HepG2 (cell line): ENCODE measurements at regions not wholly inside any gene's neighbourhood (a gene's known extent, or its start where the extent isn't known, plus 50 kb on each side); places are given as distances from the start of the nearest gene placed in this dataset.
A peak's percentile ranks its signal among the peaks of the same experiment; 100 is the strongest.

Experiments used
- CBX5 ChIP-seq: sonication (generic); formaldehyde crosslinking; IDR thresholded peaks from 2 replicates; pipeline ENCODE4 v1.4.0; 2020; ENCODE audit warnings: missing genetic modification reagents, borderline replicate concordance
- CEBPG ChIP-seq: IDR thresholded peaks from 2 replicates; pipeline ENCODE4 v1.6.1; 2016
- HNF4A ChIP-seq: sonication (generic); formaldehyde crosslinking; IDR thresholded peaks from 2 replicates; pipeline ENCODE4 v1.4.0; 2020; ENCODE audit warnings: missing genetic modification reagents
- JUN ChIP-seq: sonication (generic); formaldehyde crosslinking; IDR thresholded peaks from 2 replicates; pipeline ENCODE4 v1.4.0; 2020; ENCODE audit warnings: mild to moderate bottlenecking, missing genetic modification reagents
- MAF1 ChIP-seq: sonication (generic); formaldehyde crosslinking; IDR thresholded peaks from 2 replicates; pipeline ENCODE4 v1.5.0; 2020; ENCODE audit warnings: missing genetic modification reagents, borderline replicate concordance
- MAX ChIP-seq: IDR thresholded peaks from 2 replicates; pipeline ENCODE4 v1.6.1; 2012; ENCODE audit warnings: inconsistent platforms
- MIXL1 ChIP-seq: IDR thresholded peaks from 2 replicates; pipeline ENCODE4 v1.6.1; 2016
- MTA1 ChIP-seq: sonication (generic); formaldehyde crosslinking; IDR thresholded peaks from 2 replicates; pipeline ENCODE4 v1.4.0; 2020; ENCODE audit warnings: missing genetic modification reagents, mild to moderate bottlenecking, borderline replicate concordance
- MXD4 ChIP-seq: IDR thresholded peaks from 2 replicates; pipeline ENCODE4 v1.6.1; 2016; ENCODE audit warnings: mild to moderate bottlenecking, missing biosample characterization, missing genetic modification reagents
- NFAT5 ChIP-seq: sonication (generic); formaldehyde crosslinking; IDR thresholded peaks from 2 replicates; pipeline ENCODE4 v1.4.0; 2020; ENCODE audit warnings: missing genetic modification reagents
- POLR2G ChIP-seq: fragments of 200-400 bp; formaldehyde crosslinking; IDR thresholded peaks from 2 replicates; pipeline ENCODE4 v1.6.1; 2018; ENCODE audit warnings: mild to moderate bottlenecking, low read depth, low read length, moderate library complexity
- RAD21 ChIP-seq: fragments of 450-650 bp; formaldehyde crosslinking; IDR thresholded peaks from 2 replicates; pipeline ENCODE4 v1.5.0; 2020; ENCODE audit warnings: mild to moderate bottlenecking
- SALL1 ChIP-seq: sonication (generic); formaldehyde crosslinking; IDR thresholded peaks from 2 replicates; pipeline ENCODE4 v1.8.0; 2022; ENCODE audit warnings: mild to moderate bottlenecking, missing genetic modification reagents
- SP140L ChIP-seq: sonication (generic); formaldehyde crosslinking; IDR thresholded peaks from 2 replicates; pipeline ENCODE4 v1.4.0; 2020; ENCODE audit warnings: missing genetic modification reagents, borderline replicate concordance
- TARDBP ChIP-seq: sonication (generic); formaldehyde crosslinking; IDR thresholded peaks from 2 replicates; pipeline ENCODE4 v1.8.0; 2022; ENCODE audit warnings: mild to moderate bottlenecking, missing genetic modification reagents
- ZNF263 ChIP-seq: sonication (generic); formaldehyde crosslinking; IDR thresholded peaks from 2 replicates; pipeline ENCODE4 v1.4.0; 2020; ENCODE audit warnings: missing genetic modification reagents
- ZNF331 ChIP-seq: sonication (generic); formaldehyde crosslinking; IDR thresholded peaks from 2 replicates; pipeline ENCODE4 v1.4.0; 2020; ENCODE audit warnings: missing genetic modification reagents
- ZNF619 ChIP-seq: sonication (generic); formaldehyde crosslinking; IDR thresholded peaks from 2 replicates; pipeline ENCODE4 v1.4.0; 2020; ENCODE audit warnings: mild to moderate bottlenecking, missing genetic modification reagents
- ZNF768 ChIP-seq: sonication (generic); formaldehyde crosslinking; IDR thresholded peaks from 2 replicates; pipeline ENCODE4 v1.4.0; 2020; ENCODE audit warnings: missing genetic modification reagents
- ZNF780A ChIP-seq: sonication (generic); formaldehyde crosslinking; IDR thresholded peaks from 2 replicates; pipeline ENCODE4 v1.8.0; 2022; ENCODE audit warnings: mild to moderate bottlenecking, missing genetic modification reagents, moderate library complexity
- ZNF891 ChIP-seq: sonication (generic); formaldehyde crosslinking; IDR thresholded peaks from 2 replicates; pipeline ENCODE4 v1.5.0; 2020; ENCODE audit warnings: mild to moderate bottlenecking, missing genetic modification reagents
- TF ChIP-seq, protein P1 (sequence below): sonication (generic); formaldehyde crosslinking; IDR thresholded peaks from 2 replicates; pipeline ENCODE4 v1.5.0; 2020; ENCODE audit warnings: mild to moderate bottlenecking, missing genetic modification reagents, borderline replicate concordance
- TF ChIP-seq, protein P2 (sequence below): sonication (generic); formaldehyde crosslinking; IDR thresholded peaks from 2 replicates; pipeline ENCODE4 v1.8.0; 2022; ENCODE audit warnings: low read depth, missing genetic modification reagents

GRCh38 chr7:36084485-36085091 lies 68.5 kb upstream of the EEPD1 start (continued):
- TF ChIP-seq ZNF619 (CRISPR knock-in tag) (peak; percentile 56; the same call in 1 of the 2 replicates), ZNF263 (CRISPR knock-in tag) (peak; percentile 69), JUN (CRISPR knock-in tag) (peak; percentile 32; the same call in 1 of the 2 replicates), TARDBP (CRISPR knock-in tag) (peak; percentile 70; the same call in 1 of the 2 replicates), ZNF331 (CRISPR knock-in tag) (peak; percentile 66), MTA1 (CRISPR knock-in tag) (0 out of 2 replicates have a peak, but pooled peaks have one; percentile 23), MIXL1 (CRISPR knock-in tag) (peak; percentile 51; the same call in 1 of the 2 replicates), CBX5 (CRISPR knock-in tag) (peak; percentile 74; the same call in 1 of the 2 replicates), SP140L (CRISPR knock-in tag) (no peak), ZNF780A (CRISPR knock-in tag) (0 out of 2 replicates have a peak, but pooled peaks have one; percentile 56), SALL1 (peak; percentile 79), MAX (peak; percentile 97), POLR2G (no peak), CEBPG (peak; percentile 49; the same call in 1 of the 2 replicates), ZNF768 (CRISPR knock-in tag) (peak; percentile 75; the same call in 1 of the 2 replicates), NFAT5 (CRISPR knock-in tag) (0 out of 2 replicates have a peak, but pooled peaks have one; percentile 13), RAD21 (CRISPR knock-in tag) (peak; percentile 74), ZNF891 (peak; percentile 43; the same call in 1 of the 2 replicates), MAF1 (CRISPR knock-in tag) (no peak), HNF4A (CRISPR knock-in tag) (peak; percentile 62; the same call in 1 of the 2 replicates), MXD4 (CRISPR knock-in tag) (peak; percentile 47; the same call in 1 of the 2 replicates)
- TF ChIP-seq, protein P1, sequence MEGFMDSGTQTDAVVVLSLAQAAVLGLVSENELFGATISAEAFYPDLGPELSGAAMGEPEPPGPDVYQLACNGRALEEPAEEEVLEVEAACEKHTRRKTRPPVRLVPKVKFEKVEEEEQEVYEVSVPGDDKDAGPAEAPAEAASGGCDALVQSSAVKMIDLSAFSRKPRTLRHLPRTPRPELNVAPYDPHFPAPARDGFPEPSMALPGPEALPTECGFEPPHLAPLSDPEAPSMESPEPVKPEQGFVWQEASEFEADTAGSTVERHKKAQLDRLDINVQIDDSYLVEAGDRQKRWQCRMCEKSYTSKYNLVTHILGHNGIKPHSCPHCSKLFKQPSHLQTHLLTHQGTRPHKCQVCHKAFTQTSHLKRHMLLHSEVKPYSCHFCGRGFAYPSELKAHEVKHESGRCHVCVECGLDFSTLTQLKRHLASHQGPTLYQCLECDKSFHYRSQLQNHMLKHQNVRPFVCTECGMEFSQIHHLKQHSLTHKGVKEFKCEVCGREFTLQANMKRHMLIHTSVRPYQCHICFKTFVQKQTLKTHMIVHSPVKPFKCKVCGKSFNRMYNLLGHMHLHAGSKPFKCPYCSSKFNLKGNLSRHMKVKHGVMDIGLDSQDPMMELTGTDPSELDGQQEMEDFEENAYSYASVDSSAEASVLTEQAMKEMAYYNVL (CRISPR knock-in tag): no peak
- TF ChIP-seq, protein P2, sequence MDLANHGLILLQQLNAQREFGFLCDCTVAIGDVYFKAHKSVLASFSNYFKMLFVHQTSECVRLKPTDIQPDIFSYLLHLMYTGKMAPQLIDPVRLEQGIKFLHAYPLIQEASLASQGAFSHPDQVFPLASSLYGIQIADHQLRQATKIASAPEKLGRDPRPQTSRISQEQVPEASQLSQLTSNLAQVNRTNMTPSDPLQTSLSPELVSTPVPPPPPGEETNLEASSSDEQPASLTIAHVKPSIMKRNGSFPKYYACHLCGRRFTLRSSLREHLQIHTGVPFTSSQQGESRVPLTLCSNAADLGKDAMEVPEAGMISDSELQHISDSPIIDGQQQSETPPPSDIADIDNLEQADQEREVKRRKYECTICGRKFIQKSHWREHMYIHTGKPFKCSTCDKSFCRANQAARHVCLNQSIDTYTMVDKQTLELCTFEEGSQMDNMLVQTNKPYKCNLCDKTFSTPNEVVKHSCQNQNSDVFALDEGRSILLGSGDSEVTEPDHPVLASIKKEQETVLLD (CRISPR knock-in tag): peak; percentile 49; the same call in 1 of the 2 replicates
